Transverse colon (tissue), 4 donors: ENCODE measurements at regions not wholly inside any gene's neighbourhood (a gene's known extent, or its start where the extent isn't known, plus 50 kb on each side); places are given as distances from the start of the nearest gene placed in this dataset.

ENCODE experiments used
- DNase-seq: peaks from one replicate; pipeline ENCODE4 v3.0.0-alpha.2; 2019
- H3K27ac ChIP-seq, 4 donors: fragments of 200-600 bp; sonication (generic); 2 replicates each; pipeline ENCODE4 v1.5.1; 2016 to 2018; ENCODE audit warnings: inconsistent platforms in 4 of 4
- H3K27me3 ChIP-seq: fragments of 200-600 bp; sonication (generic); 2 replicates; pipeline ENCODE4 v1.5.1; 2017; ENCODE audit warnings: inconsistent platforms
- H3K36me3 ChIP-seq, 4 donors: fragments of 200-600 bp; sonication (generic); 2 replicates each; pipeline ENCODE4 v1.5.1; 2017 to 2019; ENCODE audit warnings: inconsistent platforms in 4 of 4
- H3K4me1 ChIP-seq, 4 donors: fragments of 200-600 bp; sonication (generic); 2 replicates each; pipeline ENCODE4 v1.5.1; 2017 to 2020; ENCODE audit warnings: inconsistent platforms in 4 of 4
- H3K4me3 ChIP-seq, 4 donors: fragments of 200-600 bp; sonication (generic); 1 replicate in 1 of 4; 2 replicates in 3 of 4; pipeline versions ENCODE4 v1.5.1 to v1.6.1; 2017 to 2019; ENCODE audit warnings: inconsistent platforms in 4 of 4
- H3K9me3 ChIP-seq, 2 donors: fragments of 200-600 bp; sonication (generic); 2 replicates each; pipeline ENCODE4 v1.5.1; 2017 to 2019; ENCODE audit warnings: inconsistent platforms in 2 of 2
- CTCF ChIP-seq, 5 experiments: fragments of 200-600 bp in 3 of 5; fragments of 450-650 bp in 2 of 5; sonication (generic) in 3 of 5; IDR thresholded peaks; 1 replicate in 2 of 5; 2 replicates in 3 of 5; pipeline ENCODE4 v1.5.1; 2016 to 2017; ENCODE audit warnings: antibody characterized with exemption in 5 of 5, inconsistent platforms in 3 of 5, mild to moderate bottlenecking in 2 of 5, moderate library complexity in 1 of 5
- EP300 ChIP-seq: sonication (generic); formaldehyde crosslinking; IDR thresholded peaks from one replicate; pipeline ENCODE4 v1.6.1; 2017; ENCODE audit warnings: antibody characterized with exemption, low read depth
- POLR2A ChIP-seq: fragments of 450-650 bp; IDR thresholded peaks from one replicate; pipeline ENCODE4 v1.6.1; 2016; ENCODE audit warnings: antibody characterized with exemption, mild to moderate bottlenecking, moderate library complexity
- POLR2AphosphoS5 ChIP-seq, 3 donors: sonication (generic); formaldehyde crosslinking; IDR thresholded peaks; one replicate each; pipeline ENCODE4 v1.6.1; 2016; ENCODE audit warnings: antibody characterized with exemption in 3 of 3
- WGBS, 2 donors: methylation state at CpG; one replicate each; pipeline ENCODE4 v1.1.5; 2018; ENCODE audit warnings: low coverage in 1 of 2; 5-methylcytosine and 5-hydroxymethylcytosine counted together
- in situ Hi-C, 4 donors: fragments of 200-750 bp; cut with MboI; loops; one replicate each; pipeline versions ENCODE4 v1.15.0 to v1.15.1; 2017; ENCODE audit warnings: low sequenced_read_pairs in 3 of 4, low pct_ligation_motif_present in 1 of 4, low pct_unique_long_range_greater_than_20kb in 1 of 4
- intact Hi-C: fragments of 100-400 bp; cut with DNase I; formaldehyde crosslinking; loops from one replicate; pipeline ENCODE4 v1.15.1; 2023; ENCODE audit warnings: low total_unique reads

GRCh38 chr1:96968983-96969382 is 247.4 kb downstream of the PTBP2 start:
- no peaks in the 10 kb centered on the region for H3K36me3 ChIP-seq
- H3K4me3 ChIP-seq = no peak overlapping the region
- in situ Hi-C loops = loop anchor here (5.0 to 25.0 kb wide), 4 partner anchors 1083 to 1493 kb away; no protein-coding TSS in a partner anchor
- H3K27ac ChIP-seq = peak overlapping the region in 2 of 4 donors; percentile 50 to 53
- no peak for DNase-seq
- WGBS, 2 donors = 71 to 76% methylated on average over 1 to 4 of the region's 4 CpGs
- no peaks in the 10 kb centered on the region for H3K9me3 ChIP-seq
- no peak for TF ChIP-seq POLR2AphosphoS5 (IDR thresholded peaks at IDR 0.05)
- TF ChIP-seq EP300 = no peak
- intact Hi-C loops = no loop called here
- no peaks in the 10 kb centered on the region for H3K27me3 ChIP-seq
- H3K4me1 ChIP-seq = peaks cover 0 to 16% (median 0%) of the 10 kb centered on the region in 4 donors

- no peak for DNase-seq
- no peaks in the 10 kb centered on the region for H3K9me3 ChIP-seq
- peak overlapping the region in 1 of 4 donors; percentile 53 for H3K27ac ChIP-seq
- peaks cover 0 to 16% (median 0%) of the 10 kb centered on the region in 4 donors for H3K4me1 ChIP-seq
- no peak overlapping the region for H3K4me3 ChIP-seq
- no peaks in the 10 kb centered on the region for H3K36me3 ChIP-seq
- 85% methylated on average over 1 of the region's 1 CpG; no CpG with 5 or more reads in 1 of the 2 donors for WGBS, 2 donors
- in situ Hi-C loops (loop anchor here (5.0 to 25.0 kb wide), 4 partner anchors 1083 to 1493 kb away; no protein-coding TSS in a partner anchor), intact Hi-C loops (loop anchor here (5.0 kb wide), 1 partner anchor 1433 kb away; no protein-coding TSS in a partner anchor)
- no peak for TF ChIP-seq EP300
- no peak for TF ChIP-seq POLR2A
- no peak for TF ChIP-seq CTCF (IDR thresholded peaks at IDR 0.05)
- no peak for TF ChIP-seq POLR2AphosphoS5 (IDR thresholded peaks at IDR 0.05)
- H3K27me3 ChIP-seq = no peaks in the 10 kb centered on the region
Measured at GRCh38 chr1:96969656-96970163, 248.1 kb downstream of the PTBP2 start.

GRCh38 chr1:96971439-96971838 is 249.9 kb downstream of the PTBP2 start:
- in situ Hi-C loops (loop anchor here in 2 of 4 donors (25.0 kb wide), 2 partner anchors 1091 to 1491 kb away; no protein-coding TSS in a partner anchor), intact Hi-C loops (loop anchor here (5.0 kb wide), 1 partner anchor 1431 kb away; no protein-coding TSS in a partner anchor)
- no peak for DNase-seq
- WGBS, 2 donors = 91 to 96% methylated on average over 2 of the region's 2 CpGs
- Histone ChIP-seq H3K4me1 (peaks cover 0 to 16% (median 0%) of the 10 kb centered on the region in 4 donors), H3K27ac (no peak overlapping the region), H3K9me3 (no peaks in the 10 kb centered on the region), H3K36me3 (no peaks in the 10 kb centered on the region), H3K27me3 (no peaks in the 10 kb centered on the region), H3K4me3 (no peak overlapping the region)
- no peak for TF ChIP-seq POLR2AphosphoS5 (IDR thresholded peaks at IDR 0.05)
- no peak for TF ChIP-seq CTCF (IDR thresholded peaks at IDR 0.05)
- TF ChIP-seq POLR2A = no peak

- 73 to 79% methylated on average over 7 to 8 of the region's 8 CpGs for WGBS, 2 donors
Measured at GRCh38 chr1:96971849-96972602, 250.4 kb downstream of the PTBP2 start.

More at GRCh38 chr1:96971849-96972602, 250.4 kb downstream of the PTBP2 start:
- no peak for TF ChIP-seq EP300
- no peak for TF ChIP-seq POLR2AphosphoS5 (IDR thresholded peaks at IDR 0.05)
- no peak for TF ChIP-seq POLR2A
- no peak for TF ChIP-seq CTCF (IDR thresholded peaks at IDR 0.05)
- intact Hi-C loops = loop anchor here (5.0 kb wide), 1 partner anchor 1430 kb away; no protein-coding TSS in a partner anchor
- H3K36me3 ChIP-seq = no peaks in the 10 kb centered on the region
- H3K4me1 ChIP-seq = peaks cover 0 to 12% (median 0%) of the 10 kb centered on the region in 4 donors
- no peaks in the 10 kb centered on the region for H3K27me3 ChIP-seq
- DNase-seq = no peak
- H3K27ac ChIP-seq = no peak overlapping the region
- in situ Hi-C loops = loop anchor here in 2 of 4 donors (25.0 kb wide), 2 partner anchors 1090 to 1490 kb away; no protein-coding TSS in a partner anchor
- H3K4me3 ChIP-seq = no peak overlapping the region
- H3K9me3 ChIP-seq = no peaks in the 10 kb centered on the region
